Erythroblast (primary cell): ENCODE measurements at regions not wholly inside any gene's neighbourhood (a gene's known extent, or its start where the extent isn't known, plus 50 kb on each side); places are given as distances from the start of the nearest gene placed in this dataset.

Experiments
- GATA1 ChIP-seq: IDR thresholded peaks from 2 replicates; pipeline ENCODE4 v1.6.1; 2011; ENCODE audit warnings: low read depth, mild to moderate bottlenecking, control low read depth, low read length, moderate library complexity
- POLR2A ChIP-seq: IDR thresholded peaks from 2 replicates; pipeline ENCODE4 v1.6.1; 2011; ENCODE audit warnings: mild to moderate bottlenecking, low read length

GRCh38 chr3:148238421-148238821, 459.3 kb upstream of the AGTR1 start:
- TF ChIP-seq POLR2A = no peak
- no peak for TF ChIP-seq GATA1
